ENCODE measurements at regions not wholly inside any gene's neighbourhood (a gene's known extent, or its start where the extent isn't known, plus 50 kb on each side); places are given as distances from the start of the nearest gene placed in this dataset.
A peak's percentile ranks its signal among the peaks of the same experiment; 100 is the strongest.

- TF ChIP-seq SMC3 (IDR thresholded peaks at IDR 0.05; ENCODE audit: low read depth, low read length): no peak
- TF ChIP-seq FOXM1 (IDR thresholded peaks at IDR 0.05; ENCODE audit: low read depth): no peak
- no peak for TF ChIP-seq YY1 (IDR thresholded peaks at IDR 0.05; ENCODE audit: low read depth)
These were observed 287.1 kb upstream of the TNP1 start (continued) for GRCh38 chr2:217146956-217147355.

GRCh38 chr2:217142649-217143266, 282.9 kb upstream of the TNP1 start:
- no peak overlapping the region for H3K4me2 ChIP-seq
- H3K36me3 ChIP-seq (replicated peaks in 1 of 2; ENCODE audit: control insufficient read depth in 1 of 2, insufficient read depth in 2 of 2, low read length in 1 of 2): peaks cover 0 to 3% of the 10 kb centered on the region in 2 experiments
- ChIA-PET CTCF (interaction anchor here (0.8 to 1.3 kb wide), 2 partner anchors 20 to 570 kb away, joined by 3 read pairs; no protein-coding TSS in a partner anchor), POLR2A (no interaction called here)
- no peak overlapping the region for H3K27ac ChIP-seq (ENCODE audit: low read depth in 2 of 2, low read length in 1 of 2)
- peak overlapping the region in 1 of 2 experiments; percentile 46; a peak in 1 of 4 replicates for H3K4me3 ChIP-seq (ENCODE audit: low read depth in 2 of 2, low read length in 1 of 2)
- peaks cover 28% of the 10 kb centered on the region; the same call in 1 of the 2 replicates for H3K9me3 ChIP-seq
- DNase-seq: peak; percentile 17
- H3K9ac ChIP-seq: no peak overlapping the region
- no peaks in the 10 kb centered on the region for H3K4me1 ChIP-seq (ENCODE audit: control insufficient read depth in 1 of 2, insufficient read depth in 2 of 2, low read depth in 1 of 2, low read length in 1 of 2)
- no peaks in the 10 kb centered on the region for H3K79me2 ChIP-seq (ENCODE audit: insufficient read depth)
- H3F3A ChIP-seq (replicated peaks; ENCODE audit: insufficient read depth): peaks cover 3% of the 10 kb centered on the region
- WGBS (ENCODE audit: low lambda C conversion rate): 66% methylated on average over 3 of the region's 3 CpGs
- no peak overlapping the region for H2AFZ ChIP-seq (ENCODE audit: low read depth)
- no peaks in the 10 kb centered on the region for H4K20me1 ChIP-seq (ENCODE audit: insufficient read depth)
- TF ChIP-seq USF2 (IDR thresholded peaks at IDR 0.05; ENCODE audit: borderline replicate concordance, low read depth, low read length) (no peak), NFIC (IDR thresholded peaks at IDR 0.05; ENCODE audit: borderline replicate concordance) (peak; percentile 59), RAD21 (IDR thresholded peaks at IDR 0.05; ENCODE audit: low read length) (peak; percentile 37), CTCF (IDR thresholded peaks at IDR 0.05) (peak; percentile 60), SMC3 (IDR thresholded peaks at IDR 0.05; ENCODE audit: low read depth, low read length) (peak; percentile 22; the same call in 1 of the 2 replicates), ELF1 (IDR thresholded peaks at IDR 0.05) (no peak)
- no peaks in the 10 kb centered on the region; the same call in 1 of the 2 replicates for H3K9me2 ChIP-seq
- no peaks in the 10 kb centered on the region for H3K27me3 ChIP-seq (ENCODE audit: insufficient read depth)

- 59% methylated on average over 4 of the region's 4 CpGs for WGBS (ENCODE audit: low lambda C conversion rate)
- H3K36me3 ChIP-seq (replicated peaks in 1 of 2; ENCODE audit: control insufficient read depth in 1 of 2, insufficient read depth in 2 of 2, low read length in 1 of 2): peaks cover 0 to 3% of the 10 kb centered on the region in 2 experiments
- no peak overlapping the region for H2AFZ ChIP-seq (ENCODE audit: low read depth)
- no peaks in the 10 kb centered on the region for H4K20me1 ChIP-seq (ENCODE audit: insufficient read depth)
- H3F3A ChIP-seq (replicated peaks; ENCODE audit: insufficient read depth): peaks cover 3% of the 10 kb centered on the region
- no peaks in the 10 kb centered on the region for H3K4me1 ChIP-seq (ENCODE audit: control insufficient read depth in 1 of 2, insufficient read depth in 2 of 2, low read depth in 1 of 2, low read length in 1 of 2)
- no peaks in the 10 kb centered on the region for H3K27me3 ChIP-seq (ENCODE audit: insufficient read depth)
- H3K79me2 ChIP-seq (ENCODE audit: insufficient read depth): no peaks in the 10 kb centered on the region
- H3K9me3 ChIP-seq: peaks cover 32% of the 10 kb centered on the region
- H3K9ac ChIP-seq: no peak overlapping the region
- no peak overlapping the region for H3K27ac ChIP-seq (ENCODE audit: low read depth in 2 of 2, low read length in 1 of 2)
- no peak overlapping the region for H3K4me2 ChIP-seq
- ChIA-PET POLR2A (no interaction called here), CTCF (no interaction called here)
- no peaks in the 10 kb centered on the region; the same call in 1 of the 2 replicates for H3K9me2 ChIP-seq
- H3K4me3 ChIP-seq (ENCODE audit: low read depth in 2 of 2, low read length in 1 of 2): no peak overlapping the region
- DNase-seq: no peak
- TF ChIP-seq MXI1 (IDR thresholded peaks at IDR 0.05; ENCODE audit: low read depth, low read length): no peak
- TF ChIP-seq PBX3 (IDR thresholded peaks at IDR 0.05): no peak
- TF ChIP-seq EZH2phosphoT487 (IDR thresholded peaks at IDR 0.05; ENCODE audit: borderline replicate concordance, low read depth): no peak
- TF ChIP-seq FOXM1 (IDR thresholded peaks at IDR 0.05; ENCODE audit: low read depth): no peak
- no peak for TF ChIP-seq SIN3A (IDR thresholded peaks at IDR 0.05; ENCODE audit: borderline replicate concordance, low read depth, low read length)
- no peak for TF ChIP-seq NRF1 (IDR thresholded peaks at IDR 0.05; ENCODE audit: low read depth, low read length)
- no peak for TF ChIP-seq TCF12 (IDR thresholded peaks at IDR 0.05)
- TF ChIP-seq GATA2 (CRISPR knock-in tag; IDR thresholded peaks at IDR 0.05): no peak
- no peak for TF ChIP-seq USF1 (IDR thresholded peaks at IDR 0.05; ENCODE audit: borderline replicate concordance, low read depth)
- TF ChIP-seq JUND (IDR thresholded peaks at IDR 0.05): no peak
- no peak for TF ChIP-seq EP300 (IDR thresholded peaks at IDR 0.05; ENCODE audit: borderline replicate concordance in 1 of 2, low read depth in 1 of 2, low read length in 1 of 2)
- TF ChIP-seq NFIC (IDR thresholded peaks at IDR 0.05; ENCODE audit: borderline replicate concordance): no peak
- TF ChIP-seq CTCF (IDR thresholded peaks at IDR 0.05): no peak
- no peak for TF ChIP-seq RCOR1 (IDR thresholded peaks at IDR 0.05; ENCODE audit: low read length)
These were observed 278.4 kb upstream of the TNP1 start for GRCh38 chr2:217138284-217138683.
